Right atrium auricular region (tissue), 2 donors: ENCODE measurements at regions not wholly inside any gene's neighbourhood (a gene's known extent, or its start where the extent isn't known, plus 50 kb on each side); places are given as distances from the start of the nearest gene placed in this dataset.

Experiments
- DNase-seq: peaks from one replicate; pipeline ENCODE4 v3.0.0-alpha.2; 2019; ENCODE audit warnings: low spot score
- H3K27ac ChIP-seq, 2 donors: fragments of 200-600 bp; sonication (generic); 1 replicate in 1 of 2; 2 replicates in 1 of 2; pipeline ENCODE4 v1.5.1; 2016 to 2019
- H3K27me3 ChIP-seq, 2 donors: fragments of 200-600 bp; sonication (generic); one replicate each; pipeline versions ENCODE4 v1.5.1 to v1.6.0; 2017 to 2019
- H3K36me3 ChIP-seq: fragments of 200-600 bp; sonication (generic); one replicate; pipeline ENCODE4 v1.5.1; 2016
- H3K4me1 ChIP-seq, 2 donors: fragments of 200-600 bp; sonication (generic); one replicate each; pipeline versions ENCODE4 v1.5.1 to v1.6.0; 2017 to 2019
- H3K4me3 ChIP-seq, 2 donors: fragments of 200-600 bp; sonication (generic); 1 replicate in 1 of 2; 2 replicates in 1 of 2; pipeline ENCODE4 v1.5.1; 2017 to 2019; ENCODE audit warnings: mild to moderate bottlenecking in 1 of 2, moderate library complexity in 1 of 2
- H3K9me3 ChIP-seq, 2 donors: fragments of 200-600 bp; sonication (generic); one replicate each; pipeline ENCODE4 v1.5.1; 2019
- TF ChIP-seq, protein P1 (sequence below), 2 donors: fragments of 200-600 bp; sonication (generic); IDR thresholded peaks; one replicate each; pipeline ENCODE4 v1.5.1; 2019; ENCODE audit warnings: antibody characterized with exemption in 2 of 2

- DNase-seq = no peak
- TF ChIP-seq, protein P1, sequence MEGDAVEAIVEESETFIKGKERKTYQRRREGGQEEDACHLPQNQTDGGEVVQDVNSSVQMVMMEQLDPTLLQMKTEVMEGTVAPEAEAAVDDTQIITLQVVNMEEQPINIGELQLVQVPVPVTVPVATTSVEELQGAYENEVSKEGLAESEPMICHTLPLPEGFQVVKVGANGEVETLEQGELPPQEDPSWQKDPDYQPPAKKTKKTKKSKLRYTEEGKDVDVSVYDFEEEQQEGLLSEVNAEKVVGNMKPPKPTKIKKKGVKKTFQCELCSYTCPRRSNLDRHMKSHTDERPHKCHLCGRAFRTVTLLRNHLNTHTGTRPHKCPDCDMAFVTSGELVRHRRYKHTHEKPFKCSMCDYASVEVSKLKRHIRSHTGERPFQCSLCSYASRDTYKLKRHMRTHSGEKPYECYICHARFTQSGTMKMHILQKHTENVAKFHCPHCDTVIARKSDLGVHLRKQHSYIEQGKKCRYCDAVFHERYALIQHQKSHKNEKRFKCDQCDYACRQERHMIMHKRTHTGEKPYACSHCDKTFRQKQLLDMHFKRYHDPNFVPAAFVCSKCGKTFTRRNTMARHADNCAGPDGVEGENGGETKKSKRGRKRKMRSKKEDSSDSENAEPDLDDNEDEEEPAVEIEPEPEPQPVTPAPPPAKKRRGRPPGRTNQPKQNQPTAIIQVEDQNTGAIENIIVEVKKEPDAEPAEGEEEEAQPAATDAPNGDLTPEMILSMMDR (IDR thresholded peaks at IDR 0.05) = no peak
- no peaks in the 10 kb centered on the region for H3K4me1 ChIP-seq
- H3K27me3 ChIP-seq = no peaks in the 10 kb centered on the region
- H3K9me3 ChIP-seq = no peaks in the 10 kb centered on the region
- no peak overlapping the region for H3K27ac ChIP-seq
- H3K4me3 ChIP-seq = no peak overlapping the region
- H3K36me3 ChIP-seq = no peaks in the 10 kb centered on the region
Observed at GRCh38 chr4:181508601-181509000, 734.6 kb upstream of the TENM3 start.

DNA sequence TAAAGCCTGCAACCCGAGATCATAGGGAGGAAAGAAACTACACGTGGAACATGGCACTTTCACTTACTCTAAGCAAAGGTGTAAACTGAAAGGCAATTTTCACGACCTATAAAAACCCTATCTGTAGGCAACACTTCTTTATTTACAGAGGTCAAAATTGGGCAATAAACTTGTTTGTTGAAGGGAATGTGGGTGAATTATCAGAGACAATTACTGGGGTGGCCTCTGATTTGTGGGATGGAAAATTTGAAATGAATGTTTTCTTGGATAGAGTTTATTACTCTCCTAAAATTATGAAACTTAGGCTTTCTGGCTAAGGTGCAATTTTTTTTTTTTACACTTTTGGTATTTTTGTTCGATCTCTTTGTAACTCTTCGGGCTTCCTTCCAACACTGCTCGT lies 734.1 kb upstream of the TENM3 start:
- no peaks in the 10 kb centered on the region for H3K36me3 ChIP-seq
- no peak overlapping the region for H3K27ac ChIP-seq
- H3K4me1 ChIP-seq = no peaks in the 10 kb centered on the region
- H3K27me3 ChIP-seq = no peaks in the 10 kb centered on the region
- no peak for DNase-seq
- H3K9me3 ChIP-seq = no peaks in the 10 kb centered on the region
- TF ChIP-seq, protein P1 (IDR thresholded peaks at IDR 0.05) = no peak
- H3K4me3 ChIP-seq = no peak overlapping the region

GRCh38 chr4:181517491-181517890 lies 725.7 kb upstream of the TENM3 start:
- Histone ChIP-seq H3K27ac (no peak overlapping the region), H3K9me3 (no peaks in the 10 kb centered on the region), H3K4me1 (no peaks in the 10 kb centered on the region), H3K4me3 (no peak overlapping the region), H3K36me3 (no peaks in the 10 kb centered on the region), H3K27me3 (no peaks in the 10 kb centered on the region)
- no peak for DNase-seq
- TF ChIP-seq, protein P1 (IDR thresholded peaks at IDR 0.05) = no peak

DNA sequence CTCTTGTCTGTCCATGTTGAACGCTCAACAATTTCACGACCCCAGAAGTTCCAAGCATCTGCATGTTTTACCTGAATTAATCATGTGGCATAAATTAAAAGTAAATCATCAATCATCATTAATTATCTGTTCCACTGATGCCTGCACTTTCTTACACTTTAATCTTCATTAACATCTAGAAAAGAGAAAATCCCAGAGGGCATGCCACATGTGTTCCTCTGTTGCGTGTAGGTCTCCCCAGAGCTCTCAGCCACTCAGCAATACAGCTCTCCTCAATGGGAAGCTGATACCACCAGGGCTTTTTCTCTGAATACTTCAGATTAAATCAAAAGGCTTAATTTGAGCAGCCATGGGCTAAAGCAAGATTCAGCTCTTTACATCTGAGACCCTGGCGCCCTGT lies 722.4 kb upstream of the TENM3 start:
- DNase-seq = no peak
- no peaks in the 10 kb centered on the region for H3K27me3 ChIP-seq
- H3K9me3 ChIP-seq = no peaks in the 10 kb centered on the region
- H3K27ac ChIP-seq = no peak overlapping the region
- no peaks in the 10 kb centered on the region for H3K4me1 ChIP-seq
- no peak overlapping the region for H3K4me3 ChIP-seq
- TF ChIP-seq, protein P1 (IDR thresholded peaks at IDR 0.05) = no peak
- H3K36me3 ChIP-seq = no peaks in the 10 kb centered on the region

DNA sequence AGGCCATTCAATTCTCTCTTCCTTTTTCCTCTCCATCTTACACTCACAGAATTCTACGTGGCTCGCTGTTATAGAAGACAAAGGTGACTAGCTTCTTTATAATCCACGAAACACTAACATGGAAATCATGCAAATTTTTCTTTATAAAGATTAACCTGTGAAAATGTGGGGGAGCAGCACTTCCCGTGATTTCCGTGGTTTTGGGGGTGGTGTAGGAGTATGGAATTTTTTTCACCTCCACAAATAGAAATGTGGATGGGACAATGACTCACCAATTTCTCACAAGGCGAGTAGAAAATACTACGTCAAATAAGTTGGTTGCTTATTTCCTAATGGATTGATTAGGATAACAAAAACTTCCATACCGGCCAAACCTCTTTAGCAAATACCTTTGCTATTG lies 719.2 kb upstream of the TENM3 start:
- DNase-seq = no peak

DNA sequence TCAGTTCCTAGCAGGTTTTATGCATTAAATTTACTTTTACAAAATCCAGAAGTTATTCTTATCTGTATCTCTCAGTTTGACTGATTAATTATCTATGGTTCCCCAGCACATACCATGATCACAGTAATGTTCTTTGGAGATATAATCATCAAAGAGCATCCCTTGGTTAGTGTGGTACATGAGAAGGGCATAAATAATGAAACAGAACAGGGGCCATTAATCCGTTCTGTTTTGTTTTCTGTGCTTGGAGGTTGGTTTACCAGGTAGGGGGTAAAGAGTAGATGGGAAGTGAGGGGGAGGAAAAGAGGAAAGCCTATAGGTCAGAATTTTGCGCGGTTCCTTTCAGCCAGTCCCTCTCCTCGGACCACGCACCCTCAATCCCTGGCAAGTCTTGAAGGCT lies 718.7 kb upstream of the TENM3 start:
- H3K27me3 ChIP-seq = no peaks in the 10 kb centered on the region
- H3K4me1 ChIP-seq = no peaks in the 10 kb centered on the region
- DNase-seq = no peak
- no peaks in the 10 kb centered on the region for H3K9me3 ChIP-seq
- TF ChIP-seq, protein P1 (IDR thresholded peaks at IDR 0.05) = no peak
- H3K4me3 ChIP-seq = no peak overlapping the region
- no peak overlapping the region for H3K27ac ChIP-seq
- H3K36me3 ChIP-seq = no peaks in the 10 kb centered on the region

More for the DNA sequence above, 719.2 kb upstream of the TENM3 start:
- no peaks in the 10 kb centered on the region for H3K27me3 ChIP-seq
- no peak overlapping the region for H3K27ac ChIP-seq
- H3K9me3 ChIP-seq = no peaks in the 10 kb centered on the region
- H3K36me3 ChIP-seq = no peaks in the 10 kb centered on the region
- TF ChIP-seq, protein P1 (IDR thresholded peaks at IDR 0.05) = no peak
- H3K4me3 ChIP-seq = no peak overlapping the region
- H3K4me1 ChIP-seq = no peaks in the 10 kb centered on the region
